NCI-H2029 (cell line): ENCODE measurements at regions not wholly inside any gene's neighbourhood (a gene's known extent, or its start where the extent isn't known, plus 50 kb on each side); places are given as distances from the start of the nearest gene placed in this dataset.
"Not testable (repeated sequence)": the region's sequence is repeated elsewhere in the genome, so short reads cannot be mapped to it uniquely, and the experiment has no call there.

Experiments
- DNase-seq: peaks from one replicate; lab custom pipeline; 2025; lab: John Stamatoyannopoulos, UW

DNA sequence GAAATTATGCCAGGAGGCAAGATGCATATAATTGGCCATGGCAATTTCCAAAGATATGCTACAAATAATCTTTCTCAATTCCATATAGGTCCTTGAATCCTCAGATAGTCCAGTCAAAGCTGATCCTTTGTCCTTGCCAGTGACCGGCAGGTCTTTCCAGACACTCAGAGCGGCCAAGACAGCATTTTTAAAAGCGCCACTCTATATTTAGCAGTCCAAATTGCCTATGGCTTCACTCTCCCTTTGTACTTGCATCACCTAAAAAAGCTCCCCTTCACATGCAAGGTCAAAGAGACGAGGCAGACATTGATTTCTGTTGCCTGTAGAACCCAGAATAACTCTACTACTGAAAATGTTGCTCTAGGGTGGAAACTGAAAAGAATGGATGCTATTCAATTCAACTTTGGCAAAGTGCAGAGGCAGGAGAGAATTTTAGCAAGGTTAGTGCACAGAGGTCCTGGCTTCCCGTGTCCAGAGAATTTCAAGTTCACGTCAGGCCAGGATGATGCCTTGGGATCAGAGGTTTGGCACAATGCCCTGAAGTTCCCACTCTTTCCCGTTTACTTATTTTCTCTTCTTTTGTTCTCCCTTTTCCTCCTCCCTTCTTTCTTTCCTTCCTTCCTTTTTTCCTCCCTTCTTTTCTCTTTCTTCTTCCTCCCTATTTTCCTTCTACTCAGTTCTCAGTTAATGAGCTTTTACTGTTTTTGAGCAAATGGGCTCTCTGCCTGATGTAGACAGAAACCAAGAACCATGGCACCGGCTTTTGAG lies 108.5 kb downstream of the KCNK1 start:
- no peak for DNase-seq

DNA sequence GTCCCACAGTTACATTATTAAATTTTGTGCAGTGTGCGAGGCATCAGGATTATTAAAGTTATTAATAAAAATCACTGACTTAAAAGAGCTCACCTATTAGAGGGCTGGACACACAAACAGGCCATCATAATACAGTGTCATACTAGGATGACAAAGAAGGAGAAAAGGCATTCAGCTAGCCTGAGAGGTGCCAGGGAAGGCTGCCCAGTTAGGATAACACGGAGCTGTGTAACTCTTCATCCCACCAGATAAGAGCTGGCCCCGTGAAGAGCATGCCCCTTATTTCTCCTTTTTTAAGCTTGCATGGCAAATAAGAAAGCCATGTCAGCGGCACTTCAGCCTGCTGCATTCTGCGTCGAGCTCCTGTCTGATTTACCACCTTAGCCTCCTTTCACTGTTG lies 109.5 kb downstream of the KCNK1 start:
- DNase-seq = no peak

- not testable (repeated sequence) for DNase-seq
Measured at GRCh38 chr1:233724131-233724631, 110.3 kb downstream of the KCNK1 start.

- DNase-seq = no peak
Measured at GRCh38 chr1:233725423-233725822, 111.5 kb downstream of the KCNK1 start.

- no peak for DNase-seq
Measured at GRCh38 chr1:233728721-233729120, 114.8 kb downstream of the KCNK1 start.

DNA sequence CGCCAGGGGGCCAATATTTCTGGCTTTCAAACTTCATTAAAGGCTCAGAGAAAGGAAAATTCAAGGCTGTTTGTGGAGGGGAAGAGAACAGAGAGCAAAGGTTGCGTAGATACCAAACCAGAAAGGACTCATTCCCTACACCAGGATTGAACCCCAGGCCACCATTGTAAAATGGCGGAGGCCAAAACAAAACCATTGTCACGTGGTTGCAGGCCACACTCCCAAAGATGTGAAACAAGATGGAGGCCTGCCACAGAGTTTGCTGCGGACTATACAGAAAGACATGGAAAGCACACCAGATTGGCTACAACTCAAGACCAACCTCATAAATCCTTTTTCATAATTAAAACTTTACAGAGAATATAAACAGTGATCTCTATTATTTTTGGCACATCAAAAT lies 116.5 kb downstream of the KCNK1 start:
- no peak for DNase-seq

GRCh38 chr1:233730809-233731208 lies 116.9 kb downstream of the KCNK1 start:
- DNase-seq = no peak

- DNase-seq = no peak
Measured at GRCh38 chr1:233732206-233732605, 118.3 kb downstream of the KCNK1 start.

- no peak for DNase-seq
Measured at GRCh38 chr1:233734456-233734855, 120.5 kb downstream of the KCNK1 start.

- DNase-seq = no peak
Measured at GRCh38 chr1:233735331-233735730, 121.4 kb downstream of the KCNK1 start.

- no peak for DNase-seq
Measured at GRCh38 chr1:233735847-233736246, 121.9 kb downstream of the KCNK1 start.

DNA sequence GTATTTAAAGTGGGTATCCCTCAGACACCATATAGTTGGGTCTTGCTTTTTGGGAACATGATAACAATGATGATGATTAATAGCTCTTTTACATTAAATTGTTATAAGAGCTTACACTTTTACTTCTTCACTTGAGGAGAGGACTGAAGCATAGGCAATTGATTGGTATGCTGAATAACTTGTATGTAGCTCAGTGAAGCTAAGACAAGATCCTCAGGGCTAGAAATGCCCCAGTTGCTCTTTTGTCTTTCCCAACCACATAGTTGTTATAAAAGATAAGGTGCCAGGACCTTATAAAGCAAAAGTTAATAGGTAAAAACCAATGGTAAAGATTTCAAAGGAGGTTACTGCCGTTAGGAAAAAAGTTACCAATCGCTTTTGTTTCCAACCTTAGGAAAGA lies 123.4 kb downstream of the KCNK1 start:
- DNase-seq = no peak

- no peak for DNase-seq
Measured at GRCh38 chr1:233738396-233738795, 124.5 kb downstream of the KCNK1 start.

DNA sequence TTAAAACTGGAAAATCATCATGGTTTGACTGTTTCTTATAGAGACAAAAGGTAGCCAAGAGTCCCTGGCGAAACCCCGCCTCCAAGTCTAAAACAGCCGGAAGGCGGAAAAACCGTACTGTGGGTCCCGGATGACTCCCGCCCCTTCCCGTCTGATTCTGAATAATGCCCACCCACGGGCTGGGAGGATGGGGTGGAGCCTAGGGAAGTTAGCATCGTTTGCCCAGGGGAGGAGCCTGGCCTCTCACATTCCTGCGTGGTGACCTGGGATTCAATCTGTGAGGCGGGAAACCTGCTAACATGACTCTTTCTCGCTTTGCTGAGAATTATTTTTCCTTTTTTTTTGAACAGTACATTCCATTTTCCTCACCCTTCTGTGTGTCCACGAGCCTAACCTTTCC lies 124.9 kb downstream of the KCNK1 start:
- DNase-seq = no peak

GRCh38 chr1:233744779-233745513 lies 131.0 kb downstream of the KCNK1 start:
- no peak for DNase-seq

GRCh38 chr1:233750139-233750538 lies 136.2 kb downstream of the KCNK1 start:
- DNase-seq = no peak

- DNase-seq = no peak
Measured at GRCh38 chr1:233759665-233760064, 144.8 kb upstream of the SLC35F3 start.

GRCh38 chr1:233764304-233764703 lies 140.2 kb upstream of the SLC35F3 start:
- not testable (repeated sequence) for DNase-seq

DNA sequence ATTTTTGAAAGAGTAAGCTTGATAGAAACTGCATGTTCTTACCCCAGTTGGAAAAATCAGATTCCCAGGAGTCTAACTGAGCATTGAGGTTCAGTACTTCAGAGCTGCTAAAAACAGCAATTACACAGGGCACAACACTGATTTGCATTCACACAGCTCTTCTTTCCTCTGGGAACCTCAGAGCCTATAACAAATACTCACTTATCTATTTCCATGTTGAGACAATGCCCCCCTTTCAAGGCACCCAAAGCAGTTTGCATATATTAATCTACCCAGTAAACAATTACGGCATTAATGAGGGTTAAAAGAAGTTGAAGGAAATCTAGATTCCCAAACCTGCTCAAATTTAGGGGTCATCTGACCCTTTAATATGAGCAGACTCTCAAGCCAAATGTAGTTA lies 126.9 kb upstream of the SLC35F3 start:
- DNase-seq = no peak

- no peak for DNase-seq
Measured at GRCh38 chr1:233780049-233780448, 124.4 kb upstream of the SLC35F3 start.

- no peak for DNase-seq
Measured at GRCh38 chr1:233782937-233783586, 121.4 kb upstream of the SLC35F3 start.

- no peak for DNase-seq
Measured at GRCh38 chr1:233787599-233787998, 116.9 kb upstream of the SLC35F3 start.

DNA sequence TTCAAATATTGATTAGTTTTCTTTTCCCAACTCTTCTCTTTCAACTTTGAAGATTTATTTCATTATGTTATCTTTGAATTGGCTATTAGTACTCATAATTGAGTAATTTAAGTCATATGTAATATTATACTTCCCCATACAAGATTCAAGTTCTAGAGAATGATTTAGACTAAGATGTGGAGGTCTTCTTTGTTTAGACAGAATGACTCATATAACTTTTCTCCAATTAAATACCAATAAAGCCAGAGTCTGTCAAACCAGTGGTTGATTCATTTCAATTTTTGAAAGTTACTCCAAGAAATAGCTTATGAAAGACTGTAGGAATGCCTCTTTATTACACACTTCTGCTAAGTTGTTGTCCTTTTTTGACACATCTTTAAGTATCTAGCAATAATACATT lies 115.8 kb upstream of the SLC35F3 start:
- DNase-seq = no peak
